Activated B cell treated with CpG ODN at 0.5 μM for 24 hours (primary cell): ENCODE measurements at regions not wholly inside any gene's neighbourhood (a gene's known extent, or its start where the extent isn't known, plus 50 kb on each side); places are given as distances from the start of the nearest gene placed in this dataset.

Source experiments
- ATAC-seq: fragments of 200-7000 bp; cut with Tn5 transposase; one replicate; pipeline ENCODE4 v1.10.0; 2021; ENCODE audit warnings: low read depth, mild to moderate bottlenecking, moderate library complexity
- CTCF ChIA-PET: fragments of 350-600 bp; sonication (Branson Sonifier 250); formaldehyde crosslinking; loops from one replicate; lab custom pipeline; 2021; ENCODE audit warnings: antibody characterized with exemption; lab: Charles Lee
- POLR2A ChIA-PET: fragments of 350-600 bp; sonication (Branson Sonifier 250); formaldehyde crosslinking; loops from one replicate; lab custom pipeline; 2021; ENCODE audit warnings: antibody characterized with exemption; lab: Charles Lee
- DNase-seq: peaks from one replicate; pipeline ENCODE4 v3.0.0; 2022
- H3K27ac Mint-ChIP-seq: one replicate; pipeline ENCODE4 v1.8.0; 2020; ENCODE audit warnings: mixed read lengths
- H3K27me3 Mint-ChIP-seq: one replicate; pipeline ENCODE4 v1.8.0; 2021; ENCODE audit warnings: mixed read lengths
- H3K36me3 Mint-ChIP-seq: one replicate; pipeline ENCODE4 v1.8.0; 2021; ENCODE audit warnings: low read depth, mixed read lengths
- H3K4me1 Mint-ChIP-seq: one replicate; pipeline ENCODE4 v1.8.0; 2021; ENCODE audit warnings: mixed read lengths
- H3K4me3 Mint-ChIP-seq: one replicate; pipeline ENCODE4 v1.8.0; 2020; ENCODE audit warnings: mild to moderate bottlenecking, mixed read lengths
- H3K9me3 Mint-ChIP-seq: one replicate; pipeline ENCODE4 v1.8.0; 2020; ENCODE audit warnings: mixed read lengths
- CTCF ChIP-seq: fragments of 200-600 bp; IDR thresholded peaks from one replicate; pipeline ENCODE4 v1.8.0; 2022; ENCODE audit warnings: antibody characterized with exemption, mild to moderate bottlenecking
- intact Hi-C: fragments of 100-400 bp; cut with micrococcal nuclease; formaldehyde crosslinking; loops from one replicate; pipeline ENCODE4 v1.15.1; 2024

GRCh38 chr16:66315210-66315825 is 51.2 kb upstream of the CDH5 start:
- Mint-ChIP-seq H3K27ac (no peak overlapping the region), H3K4me3 (no peak overlapping the region), H3K36me3 (no peaks in the 10 kb centered on the region), H3K27me3 (peaks cover 17% of the 10 kb centered on the region), H3K9me3 (no peaks in the 10 kb centered on the region), H3K4me1 (peaks cover 2% of the 10 kb centered on the region)
- POLR2A ChIA-PET: no interaction called here
- ATAC-seq: peak; percentile 67
- CTCF ChIA-PET: no interaction called here
- intact Hi-C loops: no loop called here
- TF ChIP-seq CTCF: peak; percentile 43
- no peak for DNase-seq

DNA sequence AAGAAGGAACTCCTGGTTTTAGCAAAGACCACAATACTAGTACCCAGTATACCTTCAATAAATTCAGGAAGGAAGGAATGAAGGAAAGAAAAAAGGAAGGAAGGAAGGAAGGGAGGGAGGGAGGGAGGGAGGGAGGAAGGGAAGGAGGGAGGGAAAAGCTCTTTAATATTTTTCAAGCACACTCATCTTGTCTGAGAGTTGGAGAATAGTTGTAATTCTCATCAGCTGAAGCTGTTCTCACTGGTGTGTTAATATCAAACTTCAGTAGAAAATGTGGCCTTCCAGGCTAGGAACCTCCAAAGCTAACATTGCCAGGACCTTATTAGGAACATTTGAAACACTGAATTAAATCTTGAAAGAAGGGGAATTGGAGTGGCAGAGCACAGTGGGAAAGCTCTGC is 55.2 kb upstream of the CDH5 start:
- DNase-seq (no peak), ATAC-seq (no peak)
- ChIA-PET CTCF (no interaction called here), POLR2A (no interaction called here)
- no peaks in the 10 kb centered on the region for H3K9me3 Mint-ChIP-seq
- peaks cover 11% of the 10 kb centered on the region for H3K27me3 Mint-ChIP-seq
- no peak overlapping the region for H3K27ac Mint-ChIP-seq
- TF ChIP-seq CTCF: no peak
- no peaks in the 10 kb centered on the region for H3K36me3 Mint-ChIP-seq
- intact Hi-C loops: no loop called here
- no peak overlapping the region for H3K4me3 Mint-ChIP-seq
- peaks cover 2% of the 10 kb centered on the region for H3K4me1 Mint-ChIP-seq

- Mint-ChIP-seq H3K27ac (no peak overlapping the region), H3K9me3 (no peaks in the 10 kb centered on the region), H3K4me3 (no peak overlapping the region), H3K36me3 (no peaks in the 10 kb centered on the region), H3K4me1 (no peaks in the 10 kb centered on the region), H3K27me3 (peaks cover 12% of the 10 kb centered on the region)
- intact Hi-C loops: no loop called here
- POLR2A ChIA-PET: no interaction called here
- ATAC-seq (no peak), DNase-seq (no peak)
- CTCF ChIA-PET: no interaction called here
- no peak for TF ChIP-seq CTCF
Measured at GRCh38 chr16:66309215-66309807, 57.2 kb upstream of the CDH5 start.

DNA sequence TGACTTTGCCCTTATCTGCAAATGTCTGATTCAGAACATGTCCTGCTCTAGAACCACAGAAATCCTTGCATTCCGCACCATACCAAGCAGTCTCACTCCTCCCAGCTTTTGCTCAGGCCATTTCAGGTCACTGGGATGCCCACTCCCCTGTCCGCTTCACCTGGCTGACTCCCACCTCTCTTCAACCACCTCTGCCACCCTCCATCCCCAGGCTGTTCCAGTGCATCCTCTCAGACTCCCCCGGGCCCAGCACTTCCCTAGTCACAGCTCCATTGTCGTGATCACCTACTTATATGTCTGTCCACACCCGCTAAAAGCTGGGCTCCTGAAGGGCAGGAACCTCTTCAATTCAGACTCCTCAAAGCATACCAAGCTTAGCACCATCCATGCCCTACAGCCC is 58.4 kb upstream of the CDH5 start:
- ATAC-seq: no peak
- no peak for DNase-seq
- ChIA-PET CTCF (no interaction called here), POLR2A (no interaction called here)
- H3K27ac Mint-ChIP-seq: no peak overlapping the region
- peaks cover 12% of the 10 kb centered on the region for H3K27me3 Mint-ChIP-seq
- no peaks in the 10 kb centered on the region for H3K9me3 Mint-ChIP-seq
- H3K36me3 Mint-ChIP-seq: no peaks in the 10 kb centered on the region
- H3K4me1 Mint-ChIP-seq: no peaks in the 10 kb centered on the region
- intact Hi-C loops: no loop called here
- H3K4me3 Mint-ChIP-seq: no peak overlapping the region
- TF ChIP-seq CTCF: no peak

DNA sequence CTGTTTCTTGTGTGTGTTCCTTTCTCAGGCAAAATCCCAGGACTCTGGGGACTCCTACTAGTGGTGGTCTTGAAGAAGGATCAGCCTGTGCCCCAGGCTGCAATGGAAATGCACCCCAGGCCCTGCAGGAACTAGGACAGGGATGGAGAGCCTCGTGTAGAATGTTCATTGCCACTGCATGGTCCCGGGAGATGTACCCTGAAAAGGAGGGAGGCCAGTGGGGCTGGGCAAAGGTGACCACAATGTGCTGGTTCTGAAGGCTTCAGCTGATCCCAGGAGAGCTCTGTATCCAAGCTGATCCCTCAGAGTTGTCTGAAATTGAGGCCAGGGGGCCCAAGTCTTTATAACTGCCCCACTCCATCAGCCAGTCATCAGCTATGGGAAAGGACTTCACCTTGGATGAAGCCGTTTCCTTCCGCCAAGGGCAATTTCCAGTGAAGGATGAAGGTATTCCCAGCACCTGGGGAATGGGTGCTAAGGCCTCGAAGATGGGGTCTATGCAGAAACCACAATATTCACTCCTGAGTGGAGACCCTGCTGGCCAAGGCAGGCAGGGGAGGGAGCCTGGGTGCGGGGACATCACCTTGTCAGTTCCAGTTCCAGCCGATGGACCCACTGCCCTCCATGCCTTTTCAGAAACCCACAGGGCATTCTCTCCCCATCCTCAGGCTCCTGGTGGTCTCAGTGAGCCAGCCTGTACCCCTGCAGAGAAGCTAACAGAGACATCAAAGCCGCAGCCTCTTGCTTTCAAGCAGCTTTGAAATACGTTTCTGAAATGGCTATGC is 59.9 kb upstream of the CDH5 start:
- no peak overlapping the region for H3K4me3 Mint-ChIP-seq
- intact Hi-C loops: no loop called here
- CTCF ChIA-PET: no interaction called here
- ATAC-seq: no peak
- H3K4me1 Mint-ChIP-seq: no peaks in the 10 kb centered on the region
- no peaks in the 10 kb centered on the region for H3K9me3 Mint-ChIP-seq
- POLR2A ChIA-PET: no interaction called here
- H3K36me3 Mint-ChIP-seq: no peaks in the 10 kb centered on the region
- DNase-seq: no peak
- no peak for TF ChIP-seq CTCF
- H3K27ac Mint-ChIP-seq: no peak overlapping the region
- H3K27me3 Mint-ChIP-seq: peaks cover 12% of the 10 kb centered on the region
